Fibroblast of mammary gland (primary cell): ENCODE measurements at regions not wholly inside any gene's neighbourhood (a gene's known extent, or its start where the extent isn't known, plus 50 kb on each side); places are given as distances from the start of the nearest gene placed in this dataset.

Experiments
- DNase-seq: peaks from one replicate; pipeline ENCODE4 v3.0.0-alpha.2; 2010; ENCODE audit warnings: low read depth
- H3K4me3 ChIP-seq: 2 replicates; pipeline ENCODE4 v1.5.1; 2011; ENCODE audit warnings: low read depth, mild to moderate bottlenecking, low read length, moderate library complexity; ENCODE audit not compliant: control insufficient read depth
- TF ChIP-seq, protein P1 (sequence below): conservative IDR thresholded peaks from 2 replicates; pipeline ENCODE4 v1.5.1; 2011; ENCODE audit warnings: low read depth, low read length, inconsistent platforms; ENCODE audit not compliant: control insufficient read depth, insufficient read depth

DNA sequence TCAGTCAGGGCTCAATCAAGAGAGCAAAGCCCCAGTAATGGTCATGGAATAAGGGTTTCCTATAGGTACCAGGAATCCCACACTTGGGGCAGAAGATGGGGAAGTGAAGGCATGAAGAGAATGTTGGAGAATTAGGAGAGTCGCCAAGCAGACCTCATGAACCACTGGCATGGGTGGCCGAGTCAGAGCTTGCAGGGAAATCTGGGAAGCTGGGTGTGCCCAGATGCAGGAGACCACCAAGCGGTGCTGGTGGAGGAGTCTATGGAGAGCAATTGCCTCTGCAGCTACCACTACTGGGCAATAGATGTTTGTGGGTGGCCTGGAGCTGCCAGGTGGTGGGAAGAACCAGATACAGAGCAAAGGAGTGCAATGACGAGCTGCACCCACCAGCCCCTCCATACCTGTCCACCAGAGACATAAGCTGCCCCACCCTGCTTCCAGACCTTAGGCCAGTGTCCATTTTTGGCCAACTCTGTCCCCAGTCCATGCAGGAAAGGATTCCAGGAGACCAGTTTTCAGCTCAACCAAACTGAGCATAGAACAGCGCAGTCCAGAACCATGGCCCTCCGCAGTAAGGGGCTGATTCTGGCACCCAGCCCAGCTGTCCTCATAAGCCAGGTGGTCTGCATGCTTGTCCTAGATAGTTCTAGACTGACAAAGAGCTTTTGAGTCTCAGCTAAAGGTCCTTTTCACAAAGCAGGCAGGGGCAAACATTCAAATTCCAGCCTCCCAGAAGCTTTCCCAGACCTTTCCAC is 323.9 kb downstream of the GADD45G start:
- H3K4me3 ChIP-seq: no peak overlapping the region
- DNase-seq: no peak
- TF ChIP-seq, protein P1, sequence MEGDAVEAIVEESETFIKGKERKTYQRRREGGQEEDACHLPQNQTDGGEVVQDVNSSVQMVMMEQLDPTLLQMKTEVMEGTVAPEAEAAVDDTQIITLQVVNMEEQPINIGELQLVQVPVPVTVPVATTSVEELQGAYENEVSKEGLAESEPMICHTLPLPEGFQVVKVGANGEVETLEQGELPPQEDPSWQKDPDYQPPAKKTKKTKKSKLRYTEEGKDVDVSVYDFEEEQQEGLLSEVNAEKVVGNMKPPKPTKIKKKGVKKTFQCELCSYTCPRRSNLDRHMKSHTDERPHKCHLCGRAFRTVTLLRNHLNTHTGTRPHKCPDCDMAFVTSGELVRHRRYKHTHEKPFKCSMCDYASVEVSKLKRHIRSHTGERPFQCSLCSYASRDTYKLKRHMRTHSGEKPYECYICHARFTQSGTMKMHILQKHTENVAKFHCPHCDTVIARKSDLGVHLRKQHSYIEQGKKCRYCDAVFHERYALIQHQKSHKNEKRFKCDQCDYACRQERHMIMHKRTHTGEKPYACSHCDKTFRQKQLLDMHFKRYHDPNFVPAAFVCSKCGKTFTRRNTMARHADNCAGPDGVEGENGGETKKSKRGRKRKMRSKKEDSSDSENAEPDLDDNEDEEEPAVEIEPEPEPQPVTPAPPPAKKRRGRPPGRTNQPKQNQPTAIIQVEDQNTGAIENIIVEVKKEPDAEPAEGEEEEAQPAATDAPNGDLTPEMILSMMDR: no peak

DNA sequence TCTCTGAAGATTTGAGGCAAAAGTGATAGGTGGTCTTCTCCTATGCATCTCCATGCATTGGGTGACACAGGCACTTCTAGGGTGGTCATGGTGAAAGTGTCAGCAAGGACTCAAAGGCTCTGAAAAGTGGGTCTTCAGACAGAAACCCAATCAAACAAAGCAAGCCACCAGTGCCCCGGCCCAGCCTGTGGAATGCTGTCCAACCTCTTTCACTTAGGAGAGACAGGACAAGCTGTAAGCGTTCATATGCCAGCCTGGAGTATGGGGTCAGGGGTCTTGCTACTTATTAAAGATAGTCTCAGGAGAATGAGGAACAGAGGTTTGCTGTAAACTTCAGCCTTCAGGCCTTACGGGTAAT is 324.5 kb downstream of the GADD45G start:
- H3K4me3 ChIP-seq: no peak overlapping the region
- DNase-seq: no peak
- TF ChIP-seq, protein P1: no peak

DNA sequence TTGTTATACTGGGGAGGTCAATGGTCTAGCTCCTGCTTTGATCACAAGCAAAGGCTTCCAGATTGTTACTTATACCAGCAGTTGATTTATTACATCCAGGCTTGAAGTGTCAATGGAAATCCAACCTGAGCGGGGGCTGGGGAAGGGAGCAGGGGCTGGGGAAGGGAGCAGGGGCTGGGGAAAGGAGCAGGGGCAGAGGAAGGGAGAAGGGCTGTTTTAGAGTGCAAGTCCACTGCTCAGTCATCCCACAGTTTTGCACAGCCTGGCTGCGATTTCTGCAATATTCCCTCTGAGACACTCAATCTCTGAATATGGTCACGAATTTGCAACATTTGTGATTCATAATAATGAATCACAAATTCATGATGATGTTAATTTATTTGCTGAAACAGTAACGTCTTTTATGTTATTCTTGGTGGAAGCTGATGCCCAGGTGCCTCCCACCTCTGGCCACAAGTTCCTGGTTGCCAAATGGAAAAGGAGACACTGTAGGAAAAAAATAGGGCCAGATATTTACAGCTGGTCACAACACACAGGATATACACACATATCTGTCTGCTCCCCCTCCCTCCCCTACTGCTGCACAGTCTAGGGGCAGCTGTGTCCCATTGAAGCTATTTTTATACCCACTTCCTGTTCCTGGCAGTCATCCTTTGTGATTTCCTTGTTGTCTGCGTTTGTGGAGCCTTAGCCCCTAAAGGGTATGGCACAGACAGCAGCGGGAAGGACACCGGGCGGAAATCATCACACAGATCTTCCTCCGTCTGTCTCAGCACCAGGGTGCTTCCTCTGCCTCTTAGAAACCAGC is 325.1 kb downstream of the GADD45G start:
- TF ChIP-seq, protein P1: no peak
- peak; percentile 79 for DNase-seq
- no peak overlapping the region for H3K4me3 ChIP-seq

DNA sequence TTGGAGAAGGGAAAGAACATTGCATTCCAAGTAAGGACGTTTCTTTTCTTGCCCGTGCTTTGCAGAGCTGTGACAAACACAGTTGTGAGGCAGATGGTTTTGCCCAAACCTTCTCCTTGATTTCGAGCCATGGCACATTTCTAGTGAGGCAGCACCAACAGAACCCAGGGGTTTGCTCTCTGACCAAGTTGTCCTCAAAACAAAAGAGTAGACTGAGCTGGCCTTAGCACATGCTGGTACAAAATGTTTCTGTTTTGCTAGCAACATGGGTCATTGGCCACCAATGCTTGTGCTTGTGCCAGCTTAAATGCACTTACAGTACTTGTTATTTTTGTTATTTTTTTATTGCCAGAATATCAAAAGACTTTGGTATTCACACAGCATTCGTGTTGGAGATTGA is 328.8 kb downstream of the GADD45G start:
- no peak overlapping the region for H3K4me3 ChIP-seq
- no peak for DNase-seq
- TF ChIP-seq, protein P1: no peak

DNA sequence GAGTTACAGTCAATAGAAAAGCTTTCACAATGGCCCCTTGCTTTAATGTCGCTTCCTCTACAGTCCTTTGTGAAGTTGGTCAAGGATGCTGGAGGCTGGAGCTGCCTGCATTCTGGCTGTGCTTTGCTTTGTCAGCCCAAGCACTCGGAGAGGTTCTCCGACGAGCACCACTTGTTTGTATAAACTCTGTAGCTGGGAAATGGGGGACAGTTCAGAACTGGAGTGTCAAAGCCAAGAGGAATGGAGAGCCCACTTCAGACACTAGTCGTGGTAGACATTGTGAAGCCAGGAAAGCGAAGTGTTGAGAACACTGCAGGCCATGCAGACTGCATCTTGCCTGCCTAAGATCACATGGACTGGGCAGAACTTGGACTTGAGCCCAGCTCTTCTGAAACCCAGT is 330.3 kb downstream of the GADD45G start:
- H3K4me3 ChIP-seq: no peak overlapping the region
- DNase-seq: no peak
- TF ChIP-seq, protein P1: no peak

DNA sequence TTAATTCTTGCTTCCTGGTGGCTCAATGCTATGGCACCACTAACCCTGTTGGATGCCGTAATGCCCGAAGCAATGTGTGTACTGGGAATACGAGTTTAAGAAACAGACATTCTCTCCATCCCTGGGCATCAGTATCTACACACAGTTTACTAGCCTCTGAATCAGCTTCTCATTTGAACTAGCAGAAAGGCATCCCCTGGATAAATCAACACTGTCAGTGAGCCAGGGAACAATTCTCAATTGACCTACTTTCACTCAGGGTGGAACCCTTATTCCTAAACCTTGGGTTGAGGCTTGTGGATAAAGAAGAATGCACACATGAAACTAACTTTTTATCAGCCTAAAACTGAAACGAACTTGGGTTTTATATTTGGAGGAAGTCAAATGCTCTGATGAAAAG is 331.0 kb downstream of the GADD45G start:
- no peak for DNase-seq
- H3K4me3 ChIP-seq: no peak overlapping the region
- TF ChIP-seq, protein P1: no peak

DNA sequence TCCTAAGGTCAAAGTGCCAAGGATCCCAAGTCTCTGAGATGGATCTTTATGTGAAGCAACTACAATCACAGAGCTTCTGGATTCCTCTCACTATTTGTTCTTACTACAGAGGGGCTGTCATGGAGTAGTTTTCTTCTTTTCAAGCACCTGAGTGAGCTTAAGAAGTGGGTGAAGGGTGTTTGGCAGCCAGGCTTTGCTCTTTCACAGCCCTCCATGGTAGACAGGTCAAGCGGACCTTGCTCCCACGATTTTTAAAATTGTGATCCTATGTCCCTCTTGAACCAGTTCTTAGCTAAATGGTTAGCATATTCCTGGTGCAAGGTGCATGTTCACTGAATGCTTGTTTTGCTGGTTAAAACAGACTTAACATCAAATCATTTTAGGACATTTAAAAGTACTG is 332.2 kb downstream of the GADD45G start:
- no peak overlapping the region for H3K4me3 ChIP-seq
- no peak for DNase-seq
- TF ChIP-seq, protein P1: no peak
